Stomach (tissue), 4 donors: ENCODE measurements at regions not wholly inside any gene's neighbourhood (a gene's known extent, or its start where the extent isn't known, plus 50 kb on each side); places are given as distances from the start of the nearest gene placed in this dataset.

Experiments
- EP300 ChIP-seq: sonication (generic); formaldehyde crosslinking; IDR thresholded peaks from one replicate; pipeline ENCODE4 v1.6.1; 2017; ENCODE audit warnings: antibody characterized with exemption
- POLR2A ChIP-seq, 4 donors: fragments of 450-650 bp; IDR thresholded peaks; one replicate each; pipeline ENCODE4 v1.6.1; 2016; ENCODE audit warnings: antibody characterized with exemption in 4 of 4, control low read depth in 2 of 4, mild to moderate bottlenecking in 1 of 4, moderate library complexity in 1 of 4
- POLR2AphosphoS5 ChIP-seq, 3 donors: sonication (generic); formaldehyde crosslinking; IDR thresholded peaks; one replicate each; pipeline ENCODE4 v1.6.1; 2016; ENCODE audit warnings: antibody characterized with exemption in 3 of 3
- TF ChIP-seq, protein P1 (sequence below), 7 experiments: fragments of 450-650 bp in 4 of 7; fragments of 200-600 bp in 3 of 7; sonication (generic) in 3 of 7; IDR thresholded peaks; one replicate each; pipeline ENCODE4 v1.5.1; 2016 to 2019; ENCODE audit warnings: antibody characterized with exemption in 7 of 7, control low read depth in 2 of 7, mild to moderate bottlenecking in 1 of 7

DNA sequence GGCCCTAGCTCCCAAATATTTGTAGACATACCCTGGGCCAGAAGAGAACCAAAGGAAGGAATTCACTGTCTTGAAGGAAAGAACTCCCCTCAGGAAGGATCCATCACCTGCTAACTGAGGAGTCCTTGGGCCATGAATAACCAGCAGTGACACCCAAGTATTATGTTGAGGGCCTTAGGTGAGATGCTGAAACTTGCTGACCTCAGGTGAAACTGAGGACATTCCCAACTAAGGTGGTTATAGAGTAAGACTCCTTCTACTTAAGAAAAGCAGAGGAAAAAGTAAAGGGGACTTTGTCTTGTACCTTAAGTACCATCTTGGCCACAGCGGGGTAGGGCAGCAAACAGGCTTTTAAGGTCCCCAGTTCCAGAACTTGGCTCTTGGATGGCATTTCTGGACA, 491.7 kb downstream of the C6orf118 start:
- TF ChIP-seq, protein P1, sequence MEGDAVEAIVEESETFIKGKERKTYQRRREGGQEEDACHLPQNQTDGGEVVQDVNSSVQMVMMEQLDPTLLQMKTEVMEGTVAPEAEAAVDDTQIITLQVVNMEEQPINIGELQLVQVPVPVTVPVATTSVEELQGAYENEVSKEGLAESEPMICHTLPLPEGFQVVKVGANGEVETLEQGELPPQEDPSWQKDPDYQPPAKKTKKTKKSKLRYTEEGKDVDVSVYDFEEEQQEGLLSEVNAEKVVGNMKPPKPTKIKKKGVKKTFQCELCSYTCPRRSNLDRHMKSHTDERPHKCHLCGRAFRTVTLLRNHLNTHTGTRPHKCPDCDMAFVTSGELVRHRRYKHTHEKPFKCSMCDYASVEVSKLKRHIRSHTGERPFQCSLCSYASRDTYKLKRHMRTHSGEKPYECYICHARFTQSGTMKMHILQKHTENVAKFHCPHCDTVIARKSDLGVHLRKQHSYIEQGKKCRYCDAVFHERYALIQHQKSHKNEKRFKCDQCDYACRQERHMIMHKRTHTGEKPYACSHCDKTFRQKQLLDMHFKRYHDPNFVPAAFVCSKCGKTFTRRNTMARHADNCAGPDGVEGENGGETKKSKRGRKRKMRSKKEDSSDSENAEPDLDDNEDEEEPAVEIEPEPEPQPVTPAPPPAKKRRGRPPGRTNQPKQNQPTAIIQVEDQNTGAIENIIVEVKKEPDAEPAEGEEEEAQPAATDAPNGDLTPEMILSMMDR (IDR thresholded peaks at IDR 0.05), result no peak
- TF ChIP-seq EP300, result no peak
- TF ChIP-seq POLR2AphosphoS5 (IDR thresholded peaks at IDR 0.05), result no peak
- no peak for TF ChIP-seq POLR2A (IDR thresholded peaks at IDR 0.05)
